ENCODE measurements at regions not wholly inside any gene's neighbourhood (a gene's known extent, or its start where the extent isn't known, plus 50 kb on each side); places are given as distances from the start of the nearest gene placed in this dataset.

DNA sequence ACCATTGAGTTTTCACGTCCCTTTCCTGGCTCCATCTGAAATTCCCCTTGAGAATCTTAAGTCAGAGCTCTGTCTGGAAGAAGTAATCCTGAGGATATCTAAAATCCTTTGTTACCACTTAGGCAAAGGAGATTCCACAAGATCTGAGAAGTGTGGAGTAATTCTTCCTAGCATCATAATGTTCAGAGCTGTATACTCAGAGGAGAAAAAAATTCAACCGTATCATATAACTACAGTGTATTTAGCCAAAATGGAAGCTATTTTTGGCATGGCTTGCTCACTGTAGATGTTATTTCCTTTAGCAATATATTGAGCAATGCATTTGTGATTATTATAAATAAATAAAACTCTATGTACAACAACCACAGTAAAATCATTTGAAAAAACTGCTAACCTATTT lies 1858.4 kb downstream of the EFNA5 start:
- Histone ChIP-seq H3K27me3 (ENCODE audit: control insufficient read depth, extremely low read depth, insufficient read depth, low read length) (no peaks in the 10 kb centered on the region), H3K4me2 (ENCODE audit: control insufficient read depth, extremely low read depth, insufficient read depth, low read depth, low read length) (no peak overlapping the region), H4K20me1 (ENCODE audit: control insufficient read depth, extremely low read depth, insufficient read depth, low read length) (no peaks in the 10 kb centered on the region), H2AFZ (ENCODE audit: control insufficient read depth, low read length) (no peak overlapping the region), H3K79me2 (ENCODE audit: control insufficient read depth, insufficient read depth, low read length) (no peaks in the 10 kb centered on the region), H3K9me1 (ENCODE audit: control insufficient read depth, extremely low read depth, insufficient read depth, low read length) (no peaks in the 10 kb centered on the region), H3K27ac (ENCODE audit: control insufficient read depth, insufficient read depth, low read length) (no peak overlapping the region), H3K36me3 (ENCODE audit: control insufficient read depth in 2 of 2, extremely low read depth in 1 of 2, insufficient read depth in 2 of 2, low read length in 2 of 2) (no peaks in the 10 kb centered on the region), H3K4me3 (ENCODE audit: control insufficient read depth in 2 of 3, extremely low read depth in 1 of 3, insufficient read depth in 2 of 3, low read depth in 1 of 3, low read length in 3 of 3) (no peak overlapping the region), H3K9me3 (ENCODE audit: control insufficient read depth, low read depth, low read length) (no peaks in the 10 kb centered on the region), H3K9ac (ENCODE audit: control insufficient read depth, extremely low read depth, insufficient read depth, low read length) (no peak overlapping the region), H3K4me1 (ENCODE audit: control insufficient read depth, extremely low read depth, insufficient read depth, low read length) (no peaks in the 10 kb centered on the region)
- dilution Hi-C loops (cut with MboI; ENCODE audit: extremely low pct_ligation_motif_present, low sequenced_read_pairs): no loop called here
- DNase-seq (ENCODE audit: low read depth, low spot score) (no peak), FAIRE-seq (no peak)
- TF ChIP-seq EZH2 (IDR thresholded peaks at IDR 0.05; ENCODE audit: low read length): no peak

- no peaks in the 10 kb centered on the region for H3K27me3 ChIP-seq (ENCODE audit: control insufficient read depth, extremely low read depth, insufficient read depth, low read length)
- no peaks in the 10 kb centered on the region for H3K36me3 ChIP-seq (ENCODE audit: control insufficient read depth in 2 of 2, extremely low read depth in 1 of 2, insufficient read depth in 2 of 2, low read length in 2 of 2)
- dilution Hi-C loops (cut with MboI; ENCODE audit: extremely low pct_ligation_motif_present, low sequenced_read_pairs): no loop called here
- H3K4me3 ChIP-seq (ENCODE audit: control insufficient read depth in 2 of 3, extremely low read depth in 1 of 3, insufficient read depth in 2 of 3, low read depth in 1 of 3, low read length in 3 of 3): no peak overlapping the region
- H3K4me2 ChIP-seq (ENCODE audit: control insufficient read depth, extremely low read depth, insufficient read depth, low read depth, low read length): no peak overlapping the region
- FAIRE-seq (no peak), DNase-seq (ENCODE audit: low read depth, low spot score) (no peak)
- no peaks in the 10 kb centered on the region for H4K20me1 ChIP-seq (ENCODE audit: control insufficient read depth, extremely low read depth, insufficient read depth, low read length)
- H3K79me2 ChIP-seq (ENCODE audit: control insufficient read depth, insufficient read depth, low read length): no peaks in the 10 kb centered on the region
- no peak overlapping the region for H2AFZ ChIP-seq (ENCODE audit: control insufficient read depth, low read length)
- H3K27ac ChIP-seq (ENCODE audit: control insufficient read depth, insufficient read depth, low read length): no peak overlapping the region
- no peaks in the 10 kb centered on the region for H3K9me3 ChIP-seq (ENCODE audit: control insufficient read depth, low read depth, low read length)
- H3K9me1 ChIP-seq (ENCODE audit: control insufficient read depth, extremely low read depth, insufficient read depth, low read length): no peaks in the 10 kb centered on the region
- TF ChIP-seq CTCF (optimal IDR thresholded peaks at IDR 0.05 in 1 of 3, IDR thresholded peaks at IDR 0.05 in 1 of 3, conservative IDR thresholded peaks at IDR 0.05 in 1 of 3; ENCODE audit: extremely low read depth in 1 of 3, insufficient read depth in 2 of 3, low read length in 3 of 3): no peak
- TF ChIP-seq EZH2 (IDR thresholded peaks at IDR 0.05; ENCODE audit: low read length): no peak
- H3K9ac ChIP-seq (ENCODE audit: control insufficient read depth, extremely low read depth, insufficient read depth, low read length): no peak overlapping the region
- no peaks in the 10 kb centered on the region for H3K4me1 ChIP-seq (ENCODE audit: control insufficient read depth, extremely low read depth, insufficient read depth, low read length)
Observed at GRCh38 chr5:105807951-105808350, 1862.8 kb downstream of the EFNA5 start.

DNA sequence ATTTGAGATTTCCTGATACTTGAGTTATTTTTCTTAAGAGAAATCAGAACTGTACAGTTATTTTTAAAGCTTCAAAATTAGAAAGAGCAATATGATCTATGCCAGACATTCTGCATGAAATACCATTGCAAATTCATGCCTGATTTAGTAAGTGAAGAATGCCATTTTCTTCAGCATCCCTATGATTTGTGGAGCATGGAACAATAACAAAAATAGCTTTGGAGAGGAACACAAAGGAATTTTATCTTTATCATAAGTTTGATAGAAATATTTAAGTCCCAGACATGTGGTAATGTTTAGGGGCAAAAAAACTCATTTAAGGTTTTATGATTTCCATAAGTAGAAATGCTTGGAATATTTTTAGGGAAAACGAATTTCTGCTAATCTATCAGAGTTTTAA lies 1863.4 kb downstream of the EFNA5 start:
- Histone ChIP-seq H3K4me2 (ENCODE audit: control insufficient read depth, extremely low read depth, insufficient read depth, low read depth, low read length) (no peak overlapping the region), H3K9me1 (ENCODE audit: control insufficient read depth, extremely low read depth, insufficient read depth, low read length) (no peaks in the 10 kb centered on the region), H3K27me3 (ENCODE audit: control insufficient read depth, extremely low read depth, insufficient read depth, low read length) (no peaks in the 10 kb centered on the region), H3K9me3 (ENCODE audit: control insufficient read depth, low read depth, low read length) (no peaks in the 10 kb centered on the region), H3K4me1 (ENCODE audit: control insufficient read depth, extremely low read depth, insufficient read depth, low read length) (no peaks in the 10 kb centered on the region), H3K79me2 (ENCODE audit: control insufficient read depth, insufficient read depth, low read length) (no peaks in the 10 kb centered on the region), H3K4me3 (ENCODE audit: control insufficient read depth in 2 of 3, extremely low read depth in 1 of 3, insufficient read depth in 2 of 3, low read depth in 1 of 3, low read length in 3 of 3) (no peak overlapping the region), H3K9ac (ENCODE audit: control insufficient read depth, extremely low read depth, insufficient read depth, low read length) (no peak overlapping the region), H3K27ac (ENCODE audit: control insufficient read depth, insufficient read depth, low read length) (no peak overlapping the region), H3K36me3 (ENCODE audit: control insufficient read depth in 2 of 2, extremely low read depth in 1 of 2, insufficient read depth in 2 of 2, low read length in 2 of 2) (no peaks in the 10 kb centered on the region), H4K20me1 (ENCODE audit: control insufficient read depth, extremely low read depth, insufficient read depth, low read length) (no peaks in the 10 kb centered on the region), H2AFZ (ENCODE audit: control insufficient read depth, low read length) (no peak overlapping the region)
- dilution Hi-C loops (cut with MboI; ENCODE audit: extremely low pct_ligation_motif_present, low sequenced_read_pairs): no loop called here
- FAIRE-seq (no peak), DNase-seq (ENCODE audit: low read depth, low spot score) (no peak)
- TF ChIP-seq CTCF (optimal IDR thresholded peaks at IDR 0.05 in 1 of 3, IDR thresholded peaks at IDR 0.05 in 1 of 3, conservative IDR thresholded peaks at IDR 0.05 in 1 of 3; ENCODE audit: extremely low read depth in 1 of 3, insufficient read depth in 2 of 3, low read length in 3 of 3) (no peak), EZH2 (IDR thresholded peaks at IDR 0.05; ENCODE audit: low read length) (no peak)
